Tibial nerve (tissue), 4 donors: ENCODE measurements at regions not wholly inside any gene's neighbourhood (a gene's known extent, or its start where the extent isn't known, plus 50 kb on each side); places are given as distances from the start of the nearest gene placed in this dataset.
A peak's percentile ranks its signal among the peaks of the same experiment; 100 is the strongest.

Experiments used
- DNase-seq, 2 donors: peaks; one replicate each; pipeline ENCODE4 v3.0.0-alpha.2; 2019; ENCODE audit warnings: low spot score in 2 of 2
- H3K27ac ChIP-seq, 4 donors: fragments of 200-600 bp; sonication (generic) in 3 of 4; one replicate each; pipeline ENCODE4 v1.5.1; 2017 to 2019; ENCODE audit warnings: mild to moderate bottlenecking in 1 of 4
- H3K27me3 ChIP-seq, 2 donors: fragments of 200-600 bp; sonication (generic) in 1 of 2; one replicate each; pipeline versions ENCODE4 v1.5.1 to v1.6.0; 2017 to 2019
- H3K36me3 ChIP-seq, 3 donors: fragments of 200-600 bp; sonication (generic); one replicate each; pipeline ENCODE4 v1.5.1; 2018 to 2019
- H3K4me1 ChIP-seq, 4 donors: fragments of 200-600 bp; sonication (generic) in 3 of 4; one replicate each; pipeline ENCODE4 v1.5.1; 2017 to 2019
- H3K4me3 ChIP-seq, 4 donors: fragments of 200-600 bp; sonication (generic) in 3 of 4; one replicate each; pipeline ENCODE4 v1.5.1; 2017 to 2019; ENCODE audit warnings: mild to moderate bottlenecking in 1 of 4, moderate library complexity in 1 of 4
- H3K9me3 ChIP-seq, 4 donors: fragments of 200-600 bp; sonication (generic) in 3 of 4; one replicate each; pipeline ENCODE4 v1.5.1; 2017 to 2019
- EP300 ChIP-seq, 2 donors: sonication (generic); formaldehyde crosslinking; IDR thresholded peaks; one replicate each; pipeline ENCODE4 v1.6.1; 2017; ENCODE audit warnings: antibody characterized with exemption in 2 of 2, mild to moderate bottlenecking in 1 of 2
- POLR2A ChIP-seq, 2 donors: fragments of 450-650 bp; IDR thresholded peaks; one replicate each; pipeline ENCODE4 v1.6.1; 2017; ENCODE audit warnings: antibody characterized with exemption in 2 of 2, mild to moderate bottlenecking in 2 of 2, moderate library complexity in 2 of 2
- WGBS, 2 donors: methylation state at CpG; one replicate each; pipeline ENCODE4 v1.1.5; 2018; 5-methylcytosine and 5-hydroxymethylcytosine counted together
- TF ChIP-seq, protein P1 (sequence below), 5 experiments: fragments of 200-600 bp in 3 of 5; fragments of 450-650 bp in 2 of 5; sonication (generic) in 3 of 5; IDR thresholded peaks; one replicate each; pipeline ENCODE4 v1.5.1; 2016 to 2019; ENCODE audit warnings: antibody characterized with exemption in 5 of 5, mild to moderate bottlenecking in 3 of 5, moderate library complexity in 2 of 5

DNA sequence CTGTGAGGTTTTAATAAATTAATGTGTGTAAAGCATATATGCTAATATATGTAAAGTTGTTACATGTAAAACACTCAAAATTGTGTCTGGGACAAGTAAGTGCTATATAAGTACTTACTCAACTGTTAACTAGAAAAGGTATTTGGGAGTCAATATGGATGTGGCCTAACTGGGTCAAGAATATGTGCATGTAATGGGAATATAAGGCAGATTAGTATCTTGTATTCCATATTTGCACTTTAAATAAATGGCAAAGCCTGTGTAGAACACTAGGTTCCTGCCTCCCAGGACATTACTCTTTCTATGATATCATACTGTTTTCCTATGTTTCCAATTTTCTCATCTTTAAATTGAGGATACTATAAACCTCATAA lies 270.6 kb downstream of the FBXO8 start:
- Histone ChIP-seq H3K9me3 (no peaks in the 10 kb centered on the region), H3K27ac (peak overlapping the region in 1 of 4 donors; percentile 44), H3K27me3 (no peaks in the 10 kb centered on the region), H3K4me1 (peaks cover 0 to 6% (median 0%) of the 10 kb centered on the region in 4 donors), H3K4me3 (no peak overlapping the region), H3K36me3 (no peaks in the 10 kb centered on the region)
- TF ChIP-seq POLR2A (IDR thresholded peaks at IDR 0.05) (no peak), EP300 (IDR thresholded peaks at IDR 0.05) (no peak)
- TF ChIP-seq, protein P1, sequence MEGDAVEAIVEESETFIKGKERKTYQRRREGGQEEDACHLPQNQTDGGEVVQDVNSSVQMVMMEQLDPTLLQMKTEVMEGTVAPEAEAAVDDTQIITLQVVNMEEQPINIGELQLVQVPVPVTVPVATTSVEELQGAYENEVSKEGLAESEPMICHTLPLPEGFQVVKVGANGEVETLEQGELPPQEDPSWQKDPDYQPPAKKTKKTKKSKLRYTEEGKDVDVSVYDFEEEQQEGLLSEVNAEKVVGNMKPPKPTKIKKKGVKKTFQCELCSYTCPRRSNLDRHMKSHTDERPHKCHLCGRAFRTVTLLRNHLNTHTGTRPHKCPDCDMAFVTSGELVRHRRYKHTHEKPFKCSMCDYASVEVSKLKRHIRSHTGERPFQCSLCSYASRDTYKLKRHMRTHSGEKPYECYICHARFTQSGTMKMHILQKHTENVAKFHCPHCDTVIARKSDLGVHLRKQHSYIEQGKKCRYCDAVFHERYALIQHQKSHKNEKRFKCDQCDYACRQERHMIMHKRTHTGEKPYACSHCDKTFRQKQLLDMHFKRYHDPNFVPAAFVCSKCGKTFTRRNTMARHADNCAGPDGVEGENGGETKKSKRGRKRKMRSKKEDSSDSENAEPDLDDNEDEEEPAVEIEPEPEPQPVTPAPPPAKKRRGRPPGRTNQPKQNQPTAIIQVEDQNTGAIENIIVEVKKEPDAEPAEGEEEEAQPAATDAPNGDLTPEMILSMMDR (IDR thresholded peaks at IDR 0.05): no peak
- no peak for DNase-seq

DNA sequence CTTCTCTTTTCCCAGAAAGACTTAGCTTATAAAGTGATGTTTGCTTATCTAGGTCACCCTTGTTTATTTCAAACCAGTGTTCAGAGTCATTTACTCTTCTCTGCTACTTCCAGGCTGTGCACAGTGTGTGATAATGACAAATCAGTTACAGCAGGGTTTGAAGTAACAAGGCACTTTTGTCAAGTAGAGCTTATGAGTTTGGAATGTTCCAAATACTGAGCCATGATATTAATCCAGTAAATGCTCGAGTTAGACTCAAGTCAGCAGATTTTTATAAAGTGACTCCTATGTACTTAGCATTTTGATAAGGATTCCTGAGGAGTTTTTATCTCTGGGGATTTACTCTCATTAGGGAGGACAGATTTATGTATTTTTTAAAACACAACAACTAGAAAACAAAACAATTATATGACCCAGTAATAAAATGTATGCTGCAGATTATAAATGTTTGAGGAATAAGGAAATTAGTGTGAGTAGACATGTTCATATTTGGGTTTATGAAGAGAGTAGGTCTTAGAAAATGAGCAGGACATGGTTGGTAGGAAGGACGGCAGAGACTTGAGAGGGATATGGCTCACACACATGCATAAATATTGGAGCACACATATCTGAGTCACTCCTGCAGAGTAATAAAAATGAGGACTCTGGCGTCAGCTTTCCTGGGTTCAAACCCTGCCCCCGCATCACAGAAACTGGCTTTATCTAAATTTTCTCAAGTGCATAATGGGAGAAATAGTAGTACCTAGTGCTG lies 271.2 kb downstream of the FBXO8 start:
- H3K27ac ChIP-seq: peak overlapping the region in 2 of 4 donors; percentile 31 to 44
- no peaks in the 10 kb centered on the region for H3K27me3 ChIP-seq
- TF ChIP-seq, protein P1 (IDR thresholded peaks at IDR 0.05): no peak
- no peak for TF ChIP-seq POLR2A (IDR thresholded peaks at IDR 0.05)
- peak in 1 of 2 donors; percentile 16 for TF ChIP-seq EP300 (IDR thresholded peaks at IDR 0.05)
- DNase-seq: no peak
- no peaks in the 10 kb centered on the region for H3K36me3 ChIP-seq
- no peaks in the 10 kb centered on the region for H3K9me3 ChIP-seq
- peaks cover 0 to 6% (median 0%) of the 10 kb centered on the region in 4 donors for H3K4me1 ChIP-seq
- H3K4me3 ChIP-seq: no peak overlapping the region
- WGBS, 2 donors: 59 to 71% methylated on average over 4 of the region's 4 CpGs

- 75 to 81% methylated on average over 3 of the region's 3 CpGs for WGBS, 2 donors
- Histone ChIP-seq H3K36me3 (no peaks in the 10 kb centered on the region), H3K9me3 (no peaks in the 10 kb centered on the region), H3K27ac (no peak overlapping the region), H3K4me3 (no peak overlapping the region), H3K4me1 (peaks cover 0 to 6% (median 0%) of the 10 kb centered on the region in 4 donors), H3K27me3 (no peaks in the 10 kb centered on the region)
- no peak for DNase-seq
- TF ChIP-seq POLR2A (IDR thresholded peaks at IDR 0.05): no peak
- TF ChIP-seq EP300 (IDR thresholded peaks at IDR 0.05): no peak
- TF ChIP-seq, protein P1 (IDR thresholded peaks at IDR 0.05): no peak
Measured at GRCh38 chr4:174010547-174010946, 272.9 kb downstream of the FBXO8 start.

- TF ChIP-seq EP300 (IDR thresholded peaks at IDR 0.05): no peak
- TF ChIP-seq POLR2A (IDR thresholded peaks at IDR 0.05): no peak
- TF ChIP-seq, protein P1 (IDR thresholded peaks at IDR 0.05): no peak
- 24 to 37% methylated on average over 3 of the region's 3 CpGs for WGBS, 2 donors
- Histone ChIP-seq H3K4me1 (peaks cover 0 to 6% (median 0%) of the 10 kb centered on the region in 4 donors), H3K4me3 (no peak overlapping the region), H3K9me3 (no peaks in the 10 kb centered on the region), H3K27ac (no peak overlapping the region), H3K36me3 (no peaks in the 10 kb centered on the region), H3K27me3 (no peaks in the 10 kb centered on the region)
- no peak for DNase-seq
Measured at GRCh38 chr4:174009686-174010451, 273.6 kb downstream of the FBXO8 start.

- no peak for DNase-seq
- Histone ChIP-seq H3K4me3 (no peak overlapping the region), H3K9me3 (no peaks in the 10 kb centered on the region), H3K27me3 (no peaks in the 10 kb centered on the region), H3K36me3 (no peaks in the 10 kb centered on the region), H3K27ac (no peak overlapping the region), H3K4me1 (peaks cover 0 to 6% (median 0%) of the 10 kb centered on the region in 4 donors)
- TF ChIP-seq EP300 (IDR thresholded peaks at IDR 0.05) (no peak), POLR2A (IDR thresholded peaks at IDR 0.05) (no peak)
- TF ChIP-seq, protein P1 (IDR thresholded peaks at IDR 0.05): no peak
- WGBS, 2 donors: 56 to 65% methylated on average over 3 of the region's 3 CpGs
Measured at GRCh38 chr4:174005422-174005821, 278.0 kb downstream of the FBXO8 start.
